HG03175 (cell line): ENCODE measurements at regions not wholly inside any gene's neighbourhood (a gene's known extent, or its start where the extent isn't known, plus 50 kb on each side); places are given as distances from the start of the nearest gene placed in this dataset.
"Not testable (repeated sequence)": the region's sequence is repeated elsewhere in the genome, so short reads cannot be mapped to it uniquely, and the experiment has no call there.

Experiments used
- ATAC-seq: cut with Tn5 transposase; IDR thresholded peaks from one replicate; pipeline ENCODE4 v1.9.1; 2021; ENCODE audit warnings: mild to moderate bottlenecking, moderate library complexity; ENCODE audit not compliant: unreplicated experiment

GRCh38 chr18:45339810-45340550 is 275.3 kb upstream of the SLC14A2 start:
- no peak for ATAC-seq

GRCh38 chr18:45340884-45341283 is 274.4 kb upstream of the SLC14A2 start:
- ATAC-seq, result no peak

- ATAC-seq, result no peak
Measured at GRCh38 chr18:45341454-45341853, 273.8 kb upstream of the SLC14A2 start.

GRCh38 chr18:45342166-45342565 is 273.1 kb upstream of the SLC14A2 start:
- ATAC-seq, result no peak

- ATAC-seq, result no peak
Measured at GRCh38 chr18:45342653-45343052, 272.6 kb upstream of the SLC14A2 start.

- no peak for ATAC-seq
Measured at GRCh38 chr18:45343365-45343764, 271.9 kb upstream of the SLC14A2 start.

GRCh38 chr18:45344680-45345079 is 270.6 kb upstream of the SLC14A2 start:
- not testable (repeated sequence) for ATAC-seq

- ATAC-seq, result no peak
Measured at GRCh38 chr18:45349019-45349418, 266.3 kb upstream of the SLC14A2 start.

GRCh38 chr18:45349467-45349866 is 265.8 kb upstream of the SLC14A2 start:
- no peak for ATAC-seq

GRCh38 chr18:45350404-45351156 is 264.7 kb upstream of the SLC14A2 start:
- no peak for ATAC-seq

- ATAC-seq, result no peak
Measured at GRCh38 chr18:45352874-45353273, 262.4 kb upstream of the SLC14A2 start.

- ATAC-seq, result no peak
Measured at GRCh38 chr18:45353530-45353929, 261.7 kb upstream of the SLC14A2 start.

- no peak for ATAC-seq
Measured at GRCh38 chr18:45355944-45356520, 259.2 kb upstream of the SLC14A2 start.

GRCh38 chr18:45357686-45358470 is 257.4 kb upstream of the SLC14A2 start:
- no peak for ATAC-seq

GRCh38 chr18:45359275-45360009 is 255.8 kb upstream of the SLC14A2 start:
- no peak for ATAC-seq

GRCh38 chr18:45361125-45361851 is 254.0 kb upstream of the SLC14A2 start:
- ATAC-seq, result no peak

- ATAC-seq, result no peak
Measured at GRCh38 chr18:45363196-45363595, 252.1 kb upstream of the SLC14A2 start.

- ATAC-seq, result no peak
Measured at GRCh38 chr18:45365835-45366234, 249.4 kb upstream of the SLC14A2 start.

- ATAC-seq, result no peak
Measured at GRCh38 chr18:45370255-45371010, 244.8 kb upstream of the SLC14A2 start.
